GM12878 (cell line): ENCODE measurements at regions not wholly inside any gene's neighbourhood (a gene's known extent, or its start where the extent isn't known, plus 50 kb on each side); places are given as distances from the start of the nearest gene placed in this dataset.

Source experiments
- ATAC-seq: fragments of 200-7000 bp; cut with Tn5 transposase; 3 replicates; pipeline ENCODE4 v1.9.1; 2020; ENCODE audit warnings: mild to moderate bottlenecking, moderate library complexity
- BruUV-seq: library from RNA; stranded (reverse); fragments of 400-500 nt; replicated peaks from 2 replicates; lab custom pipeline; 2021; lab: Mats Ljungman, UMichigan
- CTCF ChIA-PET: fragments of 300-600 bp; sonication (Branson Sonifier 250); formaldehyde crosslinking; extraction: SDS; loops from one replicate; lab custom pipeline; 2021; ENCODE audit warnings: inconsistent platforms; lab: Yijun Ruan, JAX
- POLR2A ChIA-PET: fragments of 350-600 bp; formaldehyde crosslinking; extraction: SDS; loops from one replicate; lab custom pipeline; 2021; ENCODE audit warnings: inconsistent platforms; lab: Charles Lee
- RAD21 ChIA-PET: fragments of 300-600 bp; sonication (Branson Sonifier 250); formaldehyde crosslinking; loops from one replicate; lab custom pipeline; 2023; ENCODE audit warnings: antibody characterized with exemption; ENCODE audit not compliant: unreplicated experiment; lab: Charles Lee
- SMC1A ChIA-PET: fragments of 300-600 bp; sonication (Branson Sonifier 250); formaldehyde crosslinking; loops from one replicate; lab custom pipeline; 2023; ENCODE audit not compliant: unreplicated experiment, uncharacterized antibody; lab: Charles Lee
- DNase-seq: peaks from one replicate; pipeline ENCODE4 v3.0.0-alpha.2; 2011; ENCODE audit warnings: low read depth, low spot score
- FAIRE-seq: peaks from 3 replicates; lab custom pipeline; 2011; peaks lifted over from hg19 to GRCh38; lab: Jason Lieb, UNC
- H2AFZ ChIP-seq: 2 replicates; pipeline ENCODE4 v1.6.0; 2011; ENCODE audit warnings: low read depth, low read length, control low read depth; ENCODE audit not compliant: control insufficient read depth
- H3K27ac ChIP-seq: 2 replicates; pipeline ENCODE4 v1.5.1; 2011; ENCODE audit warnings: control low read depth; ENCODE audit not compliant: control insufficient read depth, insufficient read depth
- H3K27me3 ChIP-seq, 2 experiments: replicated peaks in 1 of 2; 2 replicates each; pipeline versions ENCODE4 v1.6.0 to v1.6.1; 2011; ENCODE audit warnings: low read length in 1 of 2; ENCODE audit not compliant: control insufficient read depth in 2 of 2, insufficient read depth in 2 of 2
- H3K36me3 ChIP-seq, 2 experiments: 2 replicates each; pipeline ENCODE4 v1.5.1; 2011; ENCODE audit warnings: low read length in 1 of 2; ENCODE audit not compliant: control insufficient read depth in 2 of 2, insufficient read depth in 2 of 2
- H3K4me1 ChIP-seq: 2 replicates; pipeline ENCODE4 v1.6.1; 2011; ENCODE audit warnings: mild to moderate bottlenecking, low read length, moderate library complexity, mixed read lengths; ENCODE audit not compliant: control insufficient read depth, insufficient read depth
- H3K4me2 ChIP-seq: 2 replicates; pipeline ENCODE4 v1.6.0; 2011; ENCODE audit warnings: control low read depth; ENCODE audit not compliant: control insufficient read depth, insufficient read depth
- H3K4me3 ChIP-seq: fragments of 200-600 bp; sonication (generic); 2 replicates; pipeline ENCODE4 v1.5.1; 2016
- H3K79me2 ChIP-seq: 2 replicates; pipeline ENCODE4 v1.6.0; 2011; ENCODE audit warnings: low read length; ENCODE audit not compliant: control insufficient read depth, insufficient read depth
- H3K9ac ChIP-seq: 2 replicates; pipeline ENCODE4 v1.8.0; 2011; ENCODE audit warnings: low read length, control low read depth, mixed read lengths; ENCODE audit not compliant: control insufficient read depth, insufficient read depth
- H3K9me3 ChIP-seq: replicated peaks from 3 replicates; pipeline ENCODE4 v1.5.1; 2011; ENCODE audit warnings: mild to moderate bottlenecking, low read length; ENCODE audit not compliant: control insufficient read depth, insufficient read depth
- H4K20me1 ChIP-seq: 2 replicates; pipeline ENCODE4 v1.6.0; 2011; ENCODE audit not compliant: control insufficient read depth, insufficient read depth
- ETV6 ChIP-seq, 2 experiments: fragments of 450-650 bp in 1 of 2; IDR thresholded peaks in 1 of 2; conservative IDR thresholded peaks in 1 of 2; 2 replicates each; pipeline ENCODE4 v1.6.1; 2014; ENCODE audit warnings: antibody characterized with exemption in 1 of 2, borderline replicate concordance in 1 of 2, low read depth in 1 of 2, mild to moderate bottlenecking in 1 of 2, moderate library complexity in 1 of 2
- EZH2 ChIP-seq: IDR thresholded peaks from 2 replicates; pipeline ENCODE4 v1.6.1; 2012; ENCODE audit warnings: low read depth, mild to moderate bottlenecking, control low read depth, inconsistent platforms, low read length, borderline replicate concordance; ENCODE audit not compliant: control insufficient read depth
- GABPA ChIP-seq: IDR thresholded peaks from 2 replicates; pipeline ENCODE4 v1.6.1; 2014; ENCODE audit warnings: antibody characterized with exemption, low read depth, mild to moderate bottlenecking, inconsistent platforms
- GATAD2B ChIP-seq: fragments of 450-650 bp; conservative IDR thresholded peaks from 2 replicates; pipeline ENCODE4 v1.6.1; 2017; ENCODE audit warnings: low read depth, mild to moderate bottlenecking, moderate library complexity
- IKZF2 ChIP-seq, 2 experiments: fragments of 450-650 bp; IDR thresholded peaks; 2 replicates each; pipeline ENCODE4 v1.6.1; 2017; ENCODE audit warnings: mild to moderate bottlenecking in 2 of 2, moderate library complexity in 2 of 2
- MEF2A ChIP-seq: IDR thresholded peaks from 2 replicates; pipeline ENCODE4 v1.6.1; 2011; ENCODE audit warnings: low read depth, mild to moderate bottlenecking, low read length, moderate library complexity; ENCODE audit not compliant: insufficient read depth
- MYC ChIP-seq: IDR thresholded peaks from 2 replicates; pipeline ENCODE4 v1.6.1; 2011; ENCODE audit warnings: mild to moderate bottlenecking, low read length, moderate library complexity, inconsistent platforms; ENCODE audit not compliant: insufficient read depth, insufficient replicate concordance, insufficient read length, severe bottlenecking
- SP1 ChIP-seq: IDR thresholded peaks from one replicate; pipeline ENCODE4 v1.6.1; 2011; ENCODE audit warnings: low read depth, low read length
- TARDBP ChIP-seq: IDR thresholded peaks from 2 replicates; pipeline ENCODE4 v1.6.1; 2016; ENCODE audit warnings: borderline replicate concordance
- ZBTB4 ChIP-seq: fragments of 450-650 bp; formaldehyde crosslinking; IDR thresholded peaks from 2 replicates; pipeline ENCODE4 v1.4.0; 2022; ENCODE audit warnings: mild to moderate bottlenecking, moderate library complexity
- ZNF24 ChIP-seq: fragments of 450-650 bp; IDR thresholded peaks from 2 replicates; pipeline ENCODE4 v1.6.1; 2017; ENCODE audit warnings: antibody characterized with exemption, mild to moderate bottlenecking
- WGBS: methylation state at CpG from one replicate; pipeline ENCODE4 v1.1.6; 2016; ENCODE audit warnings: low lambda C conversion rate; ENCODE audit not compliant: insufficient replicate concordance, insufficient coverage; ENCODE audit errors: missing lambda C conversion rate; 5-methylcytosine and 5-hydroxymethylcytosine counted together
- in situ Hi-C: fragments of 300-500 bp; cut with MboI; formaldehyde crosslinking; loops from 9 replicates; pipeline ENCODE4 v1.14.3; 2018; ENCODE audit warnings: mixed read lengths
- intact Hi-C: fragments of 100-400 bp; cut with micrococcal nuclease; formaldehyde crosslinking; loops from one replicate; pipeline ENCODE4 v1.14.2; 2022; ENCODE audit not compliant: unreplicated experiment
- TF ChIP-seq, protein P1 (sequence below): fragments of 450-650 bp; conservative IDR thresholded peaks from 2 replicates; pipeline ENCODE4 v1.6.1; 2017; ENCODE audit warnings: mild to moderate bottlenecking, moderate library complexity

- ChIA-PET POLR2A (no interaction called here), CTCF (no interaction called here), SMC1A (no interaction called here), RAD21 (no interaction called here)
- TF ChIP-seq TARDBP (no peak), ZBTB4 (CRISPR knock-in tag) (no peak), SP1 (no peak), GATAD2B (no peak), MYC (no peak), ETV6 (conservative IDR thresholded peaks at IDR 0.05 in 1 of 2, IDR thresholded peaks at IDR 0.05 in 1 of 2; ENCODE audit: borderline replicate concordance in 1 of 2, low read depth in 1 of 2) (no peak), EZH2 (no peak), IKZF2 (IDR thresholded peaks at IDR 0.05) (no peak), ZNF24 (no peak), GABPA (no peak), MEF2A (no peak)
- TF ChIP-seq, protein P1, sequence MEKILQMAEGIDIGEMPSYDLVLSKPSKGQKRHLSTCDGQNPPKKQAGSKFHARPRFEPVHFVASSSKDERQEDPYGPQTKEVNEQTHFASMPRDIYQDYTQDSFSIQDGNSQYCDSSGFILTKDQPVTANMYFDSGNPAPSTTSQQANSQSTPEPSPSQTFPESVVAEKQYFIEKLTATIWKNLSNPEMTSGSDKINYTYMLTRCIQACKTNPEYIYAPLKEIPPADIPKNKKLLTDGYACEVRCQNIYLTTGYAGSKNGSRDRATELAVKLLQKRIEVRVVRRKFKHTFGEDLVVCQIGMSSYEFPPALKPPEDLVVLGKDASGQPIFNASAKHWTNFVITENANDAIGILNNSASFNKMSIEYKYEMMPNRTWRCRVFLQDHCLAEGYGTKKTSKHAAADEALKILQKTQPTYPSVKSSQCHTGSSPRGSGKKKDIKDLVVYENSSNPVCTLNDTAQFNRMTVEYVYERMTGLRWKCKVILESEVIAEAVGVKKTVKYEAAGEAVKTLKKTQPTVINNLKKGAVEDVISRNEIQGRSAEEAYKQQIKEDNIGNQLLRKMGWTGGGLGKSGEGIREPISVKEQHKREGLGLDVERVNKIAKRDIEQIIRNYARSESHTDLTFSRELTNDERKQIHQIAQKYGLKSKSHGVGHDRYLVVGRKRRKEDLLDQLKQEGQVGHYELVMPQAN = no peak
- WGBS = 20% methylated on average over 1 of the region's 1 CpG
- Histone ChIP-seq H3K9ac (no peak overlapping the region), H3K27me3 (no peaks in the 10 kb centered on the region), H4K20me1 (no peaks in the 10 kb centered on the region), H3K4me1 (no peaks in the 10 kb centered on the region), H3K4me2 (no peak overlapping the region), H2AFZ (no peak overlapping the region), H3K4me3 (no peak overlapping the region), H3K9me3 (no peaks in the 10 kb centered on the region), H3K79me2 (no peaks in the 10 kb centered on the region), H3K27ac (no peak overlapping the region), H3K36me3 (no peaks in the 10 kb centered on the region)
- in situ Hi-C loops = no loop called here
- no TSS peak for BruUV-seq
- DNase-seq (no peak), ATAC-seq (no peak), FAIRE-seq (no peak)
- intact Hi-C loops = no loop called here
Measured at GRCh38 chr1:170326186-170326585, 180.4 kb downstream of the NTMT2 start.
